NCI-H187 (cell line): ENCODE measurements at regions not wholly inside any gene's neighbourhood (a gene's known extent, or its start where the extent isn't known, plus 50 kb on each side); places are given as distances from the start of the nearest gene placed in this dataset.
"Not testable (repeated sequence)": the region's sequence is repeated elsewhere in the genome, so short reads cannot be mapped to it uniquely, and the experiment has no call there.

Source experiments
- DNase-seq, 2 experiments: peaks; one replicate each; lab custom pipeline; 2025; lab: John Stamatoyannopoulos, UW

DNA sequence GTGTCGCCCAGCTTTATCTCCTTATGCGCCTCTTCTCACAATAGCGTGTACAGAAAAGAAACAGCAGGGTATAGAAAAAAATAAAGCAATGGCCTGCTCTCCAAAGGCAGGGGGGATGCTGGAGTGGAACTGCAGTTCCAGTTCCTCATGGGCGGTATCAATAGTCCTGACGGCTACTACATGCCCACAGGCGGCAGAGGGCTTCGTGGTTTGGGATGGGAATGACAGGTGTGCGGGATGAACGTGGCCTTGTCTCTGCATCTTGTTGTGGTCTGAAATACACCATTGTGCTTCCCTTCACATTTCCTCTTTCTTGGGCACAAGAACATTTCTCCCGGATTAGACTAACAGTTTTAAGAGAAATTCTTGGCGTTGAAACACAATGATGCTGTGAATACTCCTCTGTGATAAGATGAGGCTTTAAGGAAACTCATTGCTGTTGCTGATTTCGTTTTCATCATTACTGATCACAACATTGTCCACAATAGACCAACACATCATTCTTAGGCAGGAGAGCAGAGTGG is 124.1 kb upstream of the IGFBP7 start:
- DNase-seq = no peak

DNA sequence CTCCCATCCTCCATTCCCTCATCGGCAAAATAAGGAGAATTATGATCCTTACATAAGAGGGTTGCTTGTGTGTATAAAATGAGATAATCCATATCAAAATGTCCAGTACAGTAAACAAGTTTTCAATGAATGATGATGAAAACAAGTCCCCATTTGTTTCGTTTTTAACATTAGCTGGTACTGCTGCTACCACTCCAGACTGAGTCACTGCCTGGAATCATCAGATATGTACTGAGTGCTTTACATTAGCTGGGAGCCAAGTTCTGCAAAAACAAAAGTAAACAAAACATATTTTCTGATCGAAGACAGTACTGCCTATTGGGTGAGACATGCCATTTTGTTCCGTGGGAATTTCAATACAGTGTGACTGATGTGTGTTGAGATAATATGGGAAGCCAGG is 123.2 kb upstream of the IGFBP7 start:
- DNase-seq = no peak

DNA sequence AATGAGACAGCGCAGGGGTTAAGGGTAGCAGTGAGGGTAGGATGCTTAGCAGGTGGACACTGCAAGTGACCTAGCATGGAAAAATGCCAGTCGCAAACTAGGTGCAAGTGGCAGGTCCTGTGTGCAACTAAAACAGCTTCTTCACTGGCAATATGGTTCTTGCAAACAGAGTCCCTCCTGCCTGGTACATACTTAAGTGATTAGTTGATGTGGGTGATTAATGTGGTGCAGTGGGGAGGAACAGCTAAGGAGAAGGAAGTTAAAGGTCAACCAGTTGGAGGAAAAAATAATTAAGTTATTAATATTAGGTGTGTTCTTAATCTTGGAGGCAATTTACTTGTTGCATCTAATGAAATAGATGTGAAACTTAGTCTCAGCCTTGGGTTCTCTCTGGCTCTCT is 121.6 kb upstream of the IGFBP7 start:
- DNase-seq = no peak

DNA sequence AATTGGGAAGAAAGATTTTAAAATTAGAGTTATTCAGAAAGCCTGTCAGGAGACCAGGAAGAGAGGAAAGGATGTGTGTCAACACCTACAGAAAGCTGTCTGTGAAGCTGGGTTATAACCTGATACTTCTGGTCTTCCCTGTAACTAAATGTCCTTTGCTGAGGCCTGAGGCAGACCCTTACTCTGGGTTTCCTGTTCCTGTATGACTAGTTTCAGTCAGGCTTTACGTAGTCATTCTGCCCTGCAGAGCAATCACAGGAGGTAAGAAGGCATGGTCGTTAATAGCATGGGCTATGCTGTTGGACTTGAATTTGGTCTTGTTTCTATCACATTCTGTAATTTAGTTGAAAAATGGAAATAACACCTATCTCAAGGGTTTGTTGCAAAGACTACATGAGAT is 110.5 kb upstream of the IGFBP7 start:
- no peak for DNase-seq

DNA sequence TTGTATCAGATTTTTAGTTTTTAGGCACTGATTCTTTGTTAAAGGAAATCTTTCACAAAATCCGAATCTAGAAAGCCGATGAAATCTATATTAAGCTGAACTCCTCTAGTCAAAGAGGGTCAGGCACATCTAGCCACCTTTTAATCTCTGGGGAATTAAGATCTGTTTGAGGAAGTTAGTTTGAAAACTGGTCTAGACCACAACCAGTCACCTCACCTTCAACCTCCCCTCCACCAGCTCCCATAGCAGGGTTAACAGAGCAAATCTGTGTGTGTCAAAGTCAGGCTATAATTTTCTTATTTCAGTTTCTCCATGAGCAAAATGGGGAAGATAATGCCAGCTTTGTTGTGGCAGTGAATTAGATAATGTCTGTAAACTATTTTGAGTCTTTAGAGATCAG is 110.0 kb upstream of the IGFBP7 start:
- DNase-seq = no peak

DNA sequence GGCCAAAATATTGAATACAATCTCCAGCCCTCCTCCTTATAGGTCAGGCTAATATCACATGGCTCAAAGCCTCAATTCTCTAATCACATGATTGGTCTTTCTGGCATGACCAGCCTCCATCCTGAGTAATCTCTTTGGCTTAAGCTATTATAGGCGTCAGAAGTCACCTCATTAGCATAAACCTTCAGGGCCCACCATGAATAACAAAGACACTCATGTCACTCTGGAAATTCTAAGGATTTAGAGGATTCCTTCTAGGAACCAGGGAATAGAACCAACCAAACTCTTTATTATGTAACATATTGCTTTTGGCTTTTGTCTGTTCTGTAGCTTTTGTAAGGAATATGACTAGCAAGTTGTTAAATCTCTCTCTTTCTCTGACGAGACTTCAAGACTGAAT is 109.2 kb upstream of the IGFBP7 start:
- no peak for DNase-seq

DNA sequence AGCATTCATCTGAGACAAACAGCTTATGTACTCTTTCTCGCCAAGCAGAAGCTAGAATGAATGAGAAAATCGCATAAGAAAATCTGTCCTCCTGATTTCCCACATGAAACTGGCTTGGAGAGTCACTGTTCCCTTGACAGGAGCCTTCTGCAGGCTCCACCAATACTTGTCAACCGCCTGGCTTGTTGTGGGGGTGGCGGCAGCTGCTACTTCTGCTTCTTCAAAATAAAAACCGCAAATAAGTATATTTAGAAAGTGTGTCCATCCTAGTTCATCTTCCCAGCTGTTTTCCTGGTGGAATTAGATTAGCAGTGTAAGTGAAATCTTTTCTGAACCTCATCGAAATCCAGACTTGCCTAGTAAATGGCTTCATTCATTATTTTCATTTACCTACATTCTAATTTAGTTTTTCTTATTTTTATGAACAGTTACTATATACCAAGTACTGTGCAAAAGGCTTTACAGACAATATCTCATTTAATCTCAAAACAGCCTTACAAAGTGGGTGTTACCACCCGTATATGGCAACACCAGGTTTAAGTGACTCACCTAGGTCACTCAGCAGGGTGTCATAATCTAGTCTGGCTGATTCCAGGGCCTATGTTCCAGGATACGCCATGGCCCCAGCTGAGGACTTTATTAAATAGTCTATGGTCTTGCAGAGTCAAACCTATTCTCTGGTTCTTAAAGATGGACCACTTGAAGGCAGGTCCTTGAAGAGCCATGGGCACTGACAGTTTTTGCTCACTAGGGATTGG is 104.6 kb upstream of the IGFBP7 start:
- no peak for DNase-seq

DNA sequence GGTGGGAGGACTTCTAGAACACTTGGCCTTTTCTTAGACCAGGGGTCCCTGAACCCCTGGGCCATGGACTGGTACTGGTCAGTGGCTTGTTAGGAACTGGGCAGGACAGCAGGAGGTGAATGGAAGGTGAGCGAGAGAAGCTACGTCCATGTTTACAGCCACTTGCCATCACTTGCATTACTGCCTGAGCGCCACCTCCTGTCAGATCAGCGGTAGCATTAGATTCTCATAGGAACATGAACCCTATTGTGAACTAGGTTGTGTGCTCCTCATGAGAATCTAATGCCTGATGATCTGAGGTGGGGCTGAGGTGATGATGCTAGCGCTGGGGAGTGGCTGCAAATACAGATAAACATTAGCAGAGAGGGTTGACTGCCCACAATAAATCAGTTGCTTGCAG is 100.9 kb upstream of the IGFBP7 start:
- no peak for DNase-seq

DNA sequence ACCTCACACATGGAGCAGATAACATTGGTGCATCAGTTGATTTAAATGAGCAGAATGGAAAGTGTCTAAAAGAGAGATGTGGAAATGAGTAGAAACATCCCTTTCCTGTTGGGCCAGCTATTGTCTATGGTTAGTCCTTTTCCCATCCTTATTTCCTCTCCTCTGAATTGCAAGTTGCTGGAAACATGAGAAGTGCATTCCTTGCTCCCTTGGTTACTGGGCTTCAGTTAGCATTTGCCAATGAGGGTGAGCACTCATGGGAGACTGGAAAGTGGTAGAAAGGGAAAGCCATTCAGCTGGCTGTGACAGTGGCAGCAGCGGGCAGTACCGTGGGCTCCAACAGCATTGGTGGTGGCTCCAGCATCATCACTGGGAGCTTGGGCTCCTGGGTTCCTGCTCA is 96.0 kb upstream of the IGFBP7 start:
- DNase-seq = no peak

DNA sequence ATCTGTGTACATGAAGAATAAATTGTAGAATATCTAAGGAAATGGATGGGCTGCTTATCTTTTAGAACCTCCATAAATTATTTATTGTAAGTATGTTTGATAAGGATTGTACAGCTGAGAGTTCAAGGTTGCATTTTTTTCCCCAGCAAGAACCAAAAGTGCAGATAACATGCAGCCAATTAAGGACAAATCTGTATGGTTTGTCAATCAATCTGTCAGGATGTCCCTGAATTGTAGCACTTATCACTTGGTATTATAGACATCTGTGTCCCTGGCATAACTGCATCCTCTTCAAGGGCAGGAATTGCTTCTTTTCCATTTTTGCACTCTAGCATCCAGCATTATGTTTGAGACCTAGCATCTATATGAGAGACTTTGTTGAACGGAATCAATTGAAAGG is 95.4 kb upstream of the IGFBP7 start:
- DNase-seq = no peak

DNA sequence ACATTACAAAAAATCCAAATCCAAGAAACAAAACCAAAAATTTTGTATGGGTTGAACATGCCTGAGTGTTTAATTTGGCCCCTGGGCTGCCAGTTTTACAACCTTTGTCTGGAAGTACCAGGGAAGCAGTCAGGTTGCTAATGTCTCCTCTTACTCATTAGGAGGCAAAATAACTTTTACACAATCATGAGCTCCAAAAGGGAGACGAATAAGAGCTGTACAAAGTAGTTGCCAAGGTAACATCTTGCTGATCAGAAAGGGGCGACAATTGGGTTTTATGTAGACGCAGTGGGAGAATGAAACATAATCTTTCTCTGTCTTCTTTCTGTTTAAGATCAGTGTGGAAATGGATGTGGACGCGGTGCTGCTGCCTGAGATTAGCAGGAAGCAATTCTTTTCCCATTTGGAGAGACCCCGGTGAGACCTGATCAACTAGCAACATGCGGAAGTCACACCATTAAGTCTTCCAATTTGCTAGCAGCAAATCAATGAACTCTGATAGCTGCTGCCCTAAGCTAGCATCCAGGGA is 90.7 kb upstream of the IGFBP7 start:
- DNase-seq = no peak

DNA sequence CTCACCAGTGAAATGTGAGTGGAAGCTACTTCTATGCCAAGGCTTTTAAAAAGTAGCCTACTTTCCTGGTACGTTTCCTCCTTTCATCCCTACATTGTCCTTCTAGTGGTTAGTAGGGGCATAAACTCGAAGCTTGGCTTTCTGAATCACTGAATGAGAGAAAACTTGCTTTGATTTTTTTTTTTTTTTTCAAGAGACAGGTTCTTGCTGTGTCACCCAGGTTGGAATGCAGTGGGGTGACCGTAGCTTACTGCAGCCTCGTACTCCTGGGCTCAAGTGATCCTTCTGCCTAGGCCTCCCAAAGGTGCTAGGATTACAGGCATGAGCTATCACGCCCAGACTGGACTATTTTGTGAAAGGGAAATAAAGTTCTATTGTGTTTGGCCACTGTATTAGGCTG is 89.1 kb upstream of the IGFBP7 start:
- no peak for DNase-seq

DNA sequence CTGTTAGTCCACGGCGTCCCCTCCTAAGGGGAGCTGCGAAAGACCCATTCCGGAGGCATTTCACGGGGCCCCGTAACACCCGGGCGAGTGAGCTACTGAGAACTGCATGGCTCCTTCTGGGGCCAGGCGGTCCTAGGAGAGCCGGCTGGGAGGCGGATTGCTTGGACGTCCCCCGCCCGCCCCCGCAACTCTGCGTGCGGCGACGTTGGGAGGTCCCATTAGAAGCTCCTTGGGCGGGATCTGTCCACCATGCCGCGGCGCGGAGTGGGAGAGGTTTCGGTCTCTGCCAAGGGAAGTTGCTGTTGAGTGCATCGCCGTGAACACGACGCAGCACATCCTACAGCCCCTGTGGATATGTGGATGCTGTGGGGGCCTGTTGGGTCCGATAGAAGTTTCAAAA is 85.4 kb upstream of the IGFBP7 start:
- no peak for DNase-seq

DNA sequence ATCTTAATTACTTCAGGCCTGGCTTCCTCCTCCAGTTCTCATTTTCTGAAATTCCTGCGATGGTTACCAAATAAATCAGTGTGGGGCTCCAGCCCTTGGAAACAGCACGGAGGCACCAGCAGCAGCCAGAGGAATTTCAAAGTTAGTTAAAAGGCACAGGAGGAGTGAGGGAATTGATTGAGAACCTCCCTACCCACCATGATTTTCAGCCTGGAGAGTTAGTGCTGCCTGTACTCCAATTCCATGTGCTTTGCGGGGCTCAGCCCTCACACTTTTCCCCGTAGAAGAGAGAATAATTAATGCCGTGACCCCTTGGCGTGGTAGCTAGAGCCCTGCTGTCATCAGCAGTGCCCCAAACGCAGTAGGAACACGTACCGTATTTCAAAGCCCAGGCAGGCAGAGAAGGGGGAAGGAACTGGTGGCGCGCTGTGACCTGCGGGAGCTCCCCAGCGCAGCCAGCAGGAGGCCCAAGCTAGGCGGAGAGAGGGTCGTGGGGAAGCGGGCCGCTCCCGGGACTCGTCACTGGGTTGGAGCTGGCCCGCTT is 84.0 kb upstream of the IGFBP7 start:
- no peak for DNase-seq

DNA sequence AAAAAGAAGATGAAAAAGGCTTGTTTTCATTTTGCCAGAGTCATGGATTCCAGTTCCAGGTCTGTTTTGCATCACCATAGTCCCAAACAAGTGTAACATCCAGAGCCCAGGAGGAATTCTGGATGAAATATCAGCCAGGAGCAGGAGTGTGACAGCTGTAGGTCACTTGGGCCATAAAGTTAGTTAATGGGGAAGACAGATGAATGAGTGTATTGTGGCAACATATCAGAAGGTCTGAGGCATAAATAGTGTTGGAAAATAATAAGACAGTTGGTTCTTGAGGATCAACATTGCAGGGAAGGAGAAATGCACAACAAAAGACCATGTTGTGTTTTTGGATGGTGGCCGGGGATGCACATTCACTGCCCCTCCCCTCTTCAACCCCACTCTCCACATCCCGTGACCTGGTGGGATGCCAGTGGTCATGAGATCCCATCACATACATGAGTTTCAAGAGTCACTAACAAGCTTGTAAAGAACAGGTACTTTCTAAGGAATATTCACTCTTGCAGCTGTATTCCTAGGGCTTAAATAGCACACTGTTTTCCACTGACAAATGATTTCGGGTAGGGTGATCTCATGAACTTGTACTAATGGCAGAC is 83.1 kb upstream of the IGFBP7 start:
- no peak for DNase-seq

DNA sequence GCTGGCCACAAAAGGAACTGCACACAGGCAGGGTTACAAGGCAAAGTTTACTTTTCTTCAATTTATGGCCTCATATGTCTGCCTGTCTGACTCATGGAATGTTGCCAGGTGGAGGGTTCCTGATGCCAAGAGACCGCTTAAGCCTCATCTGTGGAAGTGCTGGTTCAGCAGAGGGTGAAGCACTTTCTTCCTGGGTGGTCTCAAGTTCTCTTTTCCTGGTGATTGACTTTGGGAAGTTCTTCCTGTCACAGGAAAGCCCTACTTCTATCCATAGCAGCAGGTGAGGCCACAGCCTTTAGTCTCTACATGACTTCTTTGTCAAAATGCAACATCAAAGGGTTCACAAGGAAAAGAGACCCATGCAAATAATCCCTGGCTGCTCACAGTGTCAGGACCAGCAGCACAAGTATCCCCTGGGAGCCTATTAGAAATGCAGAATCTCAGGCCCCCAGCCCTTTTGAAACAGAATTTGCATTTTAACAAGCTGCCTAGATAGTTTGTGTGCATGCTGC is 81.4 kb upstream of the IGFBP7 start:
- no peak for DNase-seq

DNA sequence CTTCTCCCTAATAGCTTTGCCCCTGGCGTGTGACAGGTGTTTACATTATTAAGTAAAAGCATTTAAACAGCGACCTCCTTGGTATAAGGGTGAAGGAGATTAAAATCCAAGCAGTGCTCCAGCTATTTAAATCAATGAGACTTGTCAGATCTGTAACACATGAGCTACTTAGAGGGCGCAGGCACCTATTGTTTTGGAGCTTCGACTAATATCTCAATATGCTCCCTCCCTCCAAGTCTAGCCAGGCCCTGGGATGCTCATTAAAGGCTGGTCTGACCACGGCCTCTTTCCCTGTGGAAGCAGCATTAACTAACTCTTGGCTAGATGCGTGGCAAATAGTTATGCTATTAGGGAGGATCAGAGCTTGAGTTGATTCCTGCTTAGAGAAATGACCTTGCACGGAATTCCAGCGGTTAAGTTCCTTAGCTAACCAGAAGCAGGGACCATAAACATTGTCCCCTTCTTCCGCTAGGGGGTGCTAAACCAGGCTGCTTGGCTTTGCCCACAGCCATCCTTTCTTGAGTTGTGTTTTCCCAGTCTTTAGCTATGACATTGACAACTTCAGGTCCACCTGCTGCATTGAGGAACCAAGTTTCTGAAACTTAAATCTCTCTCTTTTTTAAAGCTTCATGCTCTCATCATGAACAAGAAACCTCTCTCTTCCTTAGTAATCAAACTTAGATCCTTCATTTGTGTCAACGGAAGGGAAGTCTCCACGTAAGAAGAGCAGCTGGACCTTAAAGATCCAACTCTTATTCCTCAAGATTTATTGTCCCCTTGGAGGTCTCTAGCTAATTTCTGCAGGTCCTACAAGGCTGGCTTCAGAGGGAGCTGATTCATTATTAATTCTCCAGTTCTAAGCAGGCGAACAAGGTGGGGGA is 80.7 kb upstream of the IGFBP7 start:
- DNase-seq = no peak

DNA sequence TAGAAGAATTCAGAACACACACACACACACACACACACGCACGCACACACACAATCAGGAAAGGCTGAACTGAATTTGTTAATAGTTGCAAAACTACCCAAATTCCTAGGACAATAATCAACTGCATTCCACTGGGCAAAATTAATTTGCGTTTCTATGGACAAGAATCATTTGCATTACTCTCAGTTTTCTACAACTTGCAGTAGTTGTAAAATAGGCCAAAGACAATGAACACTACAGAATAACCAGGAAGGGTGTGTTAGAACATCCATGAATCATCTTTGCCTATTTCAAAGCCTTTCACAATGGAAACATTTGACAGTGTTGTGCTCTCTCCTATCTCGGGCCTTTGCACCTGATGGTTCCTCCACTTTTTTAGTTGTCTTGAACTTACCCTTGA is 77.1 kb upstream of the IGFBP7 start:
- no peak for DNase-seq

DNA sequence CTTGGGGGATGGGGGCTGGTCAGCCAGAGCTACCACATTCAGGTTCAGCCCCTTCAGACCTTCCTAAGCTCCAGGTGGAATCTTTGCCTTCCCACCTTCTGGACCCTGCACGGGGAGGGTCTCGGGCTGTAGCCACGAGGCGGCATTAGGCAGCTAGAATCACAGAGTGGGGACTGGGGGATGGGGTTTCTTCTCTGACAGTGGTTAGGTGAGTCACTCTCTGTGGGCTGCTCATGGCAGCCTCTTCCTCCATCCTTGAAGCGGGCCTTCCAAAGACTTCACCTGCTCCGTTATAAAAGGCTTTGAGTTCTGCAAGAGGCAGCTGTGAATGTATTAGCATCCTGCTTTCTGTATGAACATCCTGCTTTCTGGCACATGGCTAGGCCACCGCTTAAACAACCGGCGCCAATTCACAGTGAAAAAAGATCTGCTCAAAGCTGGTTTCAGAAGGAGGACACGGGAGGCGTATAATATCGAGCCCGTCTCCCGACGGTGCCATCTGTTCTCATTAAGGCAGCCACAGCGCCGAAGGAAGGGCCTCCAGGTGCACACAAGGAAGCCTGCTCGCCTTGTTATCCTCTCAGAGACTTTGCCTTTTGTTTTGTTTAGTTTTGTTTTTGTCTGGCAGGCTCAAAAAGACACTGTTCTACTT is 74.3 kb upstream of the IGFBP7 start:
- no peak for DNase-seq

DNA sequence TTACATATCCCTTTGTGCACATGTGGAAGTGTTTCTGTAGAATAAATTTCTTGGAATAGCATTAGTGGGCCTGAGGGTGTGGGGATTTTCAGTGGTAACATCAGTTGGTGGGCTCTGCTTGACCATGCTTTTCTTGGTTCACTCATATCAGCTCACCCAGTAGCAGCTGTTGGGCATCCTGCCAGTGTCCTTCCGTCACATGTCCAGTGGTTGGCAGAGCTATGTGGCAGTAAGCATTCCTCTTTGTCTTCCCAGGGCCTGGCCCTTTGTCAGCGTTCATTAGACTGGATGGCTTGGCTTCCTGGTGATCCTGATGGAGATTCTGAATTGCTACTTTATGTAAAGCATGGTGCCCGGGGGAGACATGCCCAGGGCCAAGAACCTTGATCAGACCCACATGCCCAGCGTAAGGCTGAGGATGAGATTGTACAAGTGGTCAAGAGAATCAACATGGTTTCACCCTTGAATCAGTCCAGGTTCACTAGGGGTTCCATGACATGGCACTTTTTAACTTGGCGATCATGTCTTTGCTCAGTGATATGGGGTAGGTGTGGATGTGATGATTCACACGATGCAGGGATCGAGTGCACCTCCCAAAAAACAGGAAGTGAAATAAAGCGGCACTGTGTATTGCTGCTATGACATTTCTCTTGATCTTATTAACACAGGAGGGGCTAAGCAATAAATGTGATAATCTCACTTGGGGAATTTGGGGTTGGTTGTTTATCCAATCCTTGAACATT is 72.1 kb upstream of the IGFBP7 start:
- DNase-seq = no peak

DNA sequence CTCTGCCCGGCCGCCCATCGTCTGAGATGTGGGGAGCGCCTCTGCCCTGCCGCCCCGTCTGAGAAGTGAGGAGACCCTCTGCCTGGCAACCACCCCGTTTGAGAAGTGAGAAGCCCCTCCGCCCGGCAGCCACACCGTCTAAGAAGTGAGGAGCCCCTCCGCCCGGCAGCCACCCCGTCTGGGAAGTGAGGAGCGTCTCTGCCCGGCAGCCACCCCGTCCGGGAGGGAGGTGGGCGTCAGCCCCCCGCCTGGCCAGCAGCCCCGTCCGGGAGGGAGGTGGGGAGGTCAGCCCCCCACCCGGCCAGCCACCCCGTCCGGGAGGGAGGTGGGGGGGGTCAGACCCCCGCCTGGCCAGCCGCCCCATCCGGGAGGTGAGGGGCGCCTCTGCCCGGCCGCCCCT is 63.0 kb upstream of the IGFBP7 start:
- not testable (repeated sequence) for DNase-seq
